DOHH2 (cell line): ENCODE measurements at regions not wholly inside any gene's neighbourhood (a gene's known extent, or its start where the extent isn't known, plus 50 kb on each side); places are given as distances from the start of the nearest gene placed in this dataset.

ENCODE experiments used
- H3F3A ChIP-seq: fragments of 200-600 bp; sonication (generic), shearing (Covaris generic); 2 replicates; pipeline ENCODE4 v1.6.0; 2016; ENCODE audit warnings: antibody characterized with exemption, mild to moderate bottlenecking; ENCODE audit not compliant: control insufficient read depth, insufficient read depth
- H3K27ac ChIP-seq: fragments of 200-600 bp; sonication (generic); 2 replicates; pipeline ENCODE4 v1.5.1; 2014; ENCODE audit warnings: low read depth, mild to moderate bottlenecking, low read length, moderate library complexity
- H3K27me3 ChIP-seq: fragments of 200-600 bp; sonication (generic); 2 replicates; pipeline ENCODE4 v1.6.1; 2014; ENCODE audit warnings: mild to moderate bottlenecking, low read length, mixed read lengths; ENCODE audit not compliant: control insufficient read depth
- H3K36me3 ChIP-seq: fragments of 200-600 bp; sonication (generic); 2 replicates; pipeline ENCODE4 v1.6.1; 2014; ENCODE audit warnings: mild to moderate bottlenecking, low read length, moderate library complexity, mixed read lengths; ENCODE audit not compliant: control insufficient read depth
- H3K4me1 ChIP-seq: fragments of 200-600 bp; sonication (generic); 2 replicates; pipeline ENCODE4 v1.6.1; 2014; ENCODE audit warnings: mild to moderate bottlenecking, low read length, mixed read lengths; ENCODE audit not compliant: control insufficient read depth
- H3K4me2 ChIP-seq: fragments of 200-600 bp; sonication (generic); 2 replicates; pipeline ENCODE4 v1.6.0; 2014; ENCODE audit warnings: mild to moderate bottlenecking, low read length, moderate library complexity
- H3K4me3 ChIP-seq: fragments of 200-600 bp; sonication (generic); 2 replicates; pipeline ENCODE4 v1.5.1; 2014; ENCODE audit warnings: mild to moderate bottlenecking, low read length, mixed read lengths
- H3K79me2 ChIP-seq: fragments of 200-600 bp; sonication (generic); 2 replicates; pipeline ENCODE4 v1.6.1; 2014; ENCODE audit warnings: mild to moderate bottlenecking, low read length, mixed read lengths; ENCODE audit not compliant: control insufficient read depth
- H3K9me2 ChIP-seq: fragments of 200-600 bp; sonication (generic); replicated peaks from 2 replicates; pipeline ENCODE4 v1.6.1; 2014; ENCODE audit warnings: mild to moderate bottlenecking, low read length, mixed read lengths; ENCODE audit not compliant: control insufficient read depth
- H3K9me3 ChIP-seq: fragments of 200-600 bp; sonication (generic); 2 replicates; pipeline ENCODE4 v1.6.1; 2014; ENCODE audit warnings: antibody characterized with exemption, low read length, mixed read lengths; ENCODE audit not compliant: control insufficient read depth, insufficient read depth
- H4K20me1 ChIP-seq: fragments of 200-600 bp; sonication (generic); 2 replicates; pipeline ENCODE4 v1.6.0; 2014; ENCODE audit warnings: low read depth, mild to moderate bottlenecking, antibody characterized with exemption, low read length, moderate library complexity; ENCODE audit not compliant: control insufficient read depth, insufficient read depth
- EZH2phosphoT487 ChIP-seq: fragments of 200-600 bp; sonication (generic); IDR thresholded peaks from 2 replicates; pipeline ENCODE4 v1.6.1; 2017; ENCODE audit warnings: borderline replicate concordance, mild to moderate bottlenecking, antibody characterized with exemption, low read length, moderate library complexity, mixed read lengths
- TF ChIP-seq, protein P1 (sequence below): fragments of 200-600 bp; sonication (generic); IDR thresholded peaks from one replicate; pipeline ENCODE4 v1.5.1; 2014; ENCODE audit warnings: antibody characterized with exemption, mild to moderate bottlenecking, low read depth, low read length; ENCODE audit not compliant: poor library complexity, severe bottlenecking

GRCh38 chr11:109203176-109203575 lies 218.8 kb upstream of the C11orf87 start:
- no peaks in the 10 kb centered on the region for H3K79me2 ChIP-seq

GRCh38 chr11:109205312-109205711 lies 216.7 kb upstream of the C11orf87 start:
- H3K4me1 ChIP-seq = no peaks in the 10 kb centered on the region
- no peak overlapping the region for H3K4me2 ChIP-seq
- H4K20me1 ChIP-seq = no peaks in the 10 kb centered on the region
- no peaks in the 10 kb centered on the region for H3K9me3 ChIP-seq
- no peaks in the 10 kb centered on the region for H3K9me2 ChIP-seq
- no peaks in the 10 kb centered on the region for H3K27me3 ChIP-seq
- no peaks in the 10 kb centered on the region for H3K79me2 ChIP-seq
- H3K4me3 ChIP-seq = no peak overlapping the region
- TF ChIP-seq, protein P1, sequence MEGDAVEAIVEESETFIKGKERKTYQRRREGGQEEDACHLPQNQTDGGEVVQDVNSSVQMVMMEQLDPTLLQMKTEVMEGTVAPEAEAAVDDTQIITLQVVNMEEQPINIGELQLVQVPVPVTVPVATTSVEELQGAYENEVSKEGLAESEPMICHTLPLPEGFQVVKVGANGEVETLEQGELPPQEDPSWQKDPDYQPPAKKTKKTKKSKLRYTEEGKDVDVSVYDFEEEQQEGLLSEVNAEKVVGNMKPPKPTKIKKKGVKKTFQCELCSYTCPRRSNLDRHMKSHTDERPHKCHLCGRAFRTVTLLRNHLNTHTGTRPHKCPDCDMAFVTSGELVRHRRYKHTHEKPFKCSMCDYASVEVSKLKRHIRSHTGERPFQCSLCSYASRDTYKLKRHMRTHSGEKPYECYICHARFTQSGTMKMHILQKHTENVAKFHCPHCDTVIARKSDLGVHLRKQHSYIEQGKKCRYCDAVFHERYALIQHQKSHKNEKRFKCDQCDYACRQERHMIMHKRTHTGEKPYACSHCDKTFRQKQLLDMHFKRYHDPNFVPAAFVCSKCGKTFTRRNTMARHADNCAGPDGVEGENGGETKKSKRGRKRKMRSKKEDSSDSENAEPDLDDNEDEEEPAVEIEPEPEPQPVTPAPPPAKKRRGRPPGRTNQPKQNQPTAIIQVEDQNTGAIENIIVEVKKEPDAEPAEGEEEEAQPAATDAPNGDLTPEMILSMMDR = no peak
- TF ChIP-seq EZH2phosphoT487 = no peak
- H3K36me3 ChIP-seq = no peaks in the 10 kb centered on the region
- H3F3A ChIP-seq = no peaks in the 10 kb centered on the region
- H3K27ac ChIP-seq = no peak overlapping the region

More at GRCh38 chr11:109203176-109203575, 218.8 kb upstream of the C11orf87 start:
- Histone ChIP-seq H3K27ac (no peak overlapping the region), H3K4me2 (no peak overlapping the region), H3K36me3 (no peaks in the 10 kb centered on the region), H3K4me3 (no peak overlapping the region), H3F3A (no peaks in the 10 kb centered on the region), H3K4me1 (no peaks in the 10 kb centered on the region), H3K9me3 (no peaks in the 10 kb centered on the region), H4K20me1 (no peaks in the 10 kb centered on the region), H3K27me3 (no peaks in the 10 kb centered on the region), H3K9me2 (no peaks in the 10 kb centered on the region)
- TF ChIP-seq, protein P1 = no peak
- TF ChIP-seq EZH2phosphoT487 = no peak

- no peaks in the 10 kb centered on the region for H3K4me1 ChIP-seq
- H3K4me3 ChIP-seq = no peak overlapping the region
- no peaks in the 10 kb centered on the region for H3K36me3 ChIP-seq
- H3F3A ChIP-seq = no peaks in the 10 kb centered on the region
- H3K27ac ChIP-seq = no peak overlapping the region
- no peaks in the 10 kb centered on the region for H4K20me1 ChIP-seq
- TF ChIP-seq EZH2phosphoT487 = no peak
- TF ChIP-seq, protein P1 = no peak
- no peaks in the 10 kb centered on the region for H3K9me3 ChIP-seq
- no peaks in the 10 kb centered on the region for H3K79me2 ChIP-seq
- H3K9me2 ChIP-seq = no peaks in the 10 kb centered on the region
- no peak overlapping the region for H3K4me2 ChIP-seq
- no peaks in the 10 kb centered on the region for H3K27me3 ChIP-seq
Measured at GRCh38 chr11:109208121-109208520, 213.9 kb upstream of the C11orf87 start.
